AG04450 (cell line): ENCODE measurements at regions not wholly inside any gene's neighbourhood (a gene's known extent, or its start where the extent isn't known, plus 50 kb on each side); places are given as distances from the start of the nearest gene placed in this dataset. TPM values are rescaled to one million over a fixed set of nuclear protein-coding genes. Genes with fewer than 3 reads are reported as not detected.

Experiments
- CTCF ChIA-PET: fragments of 300-600, 350-600 bp; formaldehyde crosslinking; extraction: SDS; loops from one replicate; lab custom pipeline; 2022; ENCODE audit warnings: antibody characterized with exemption, inconsistent platforms; lab: Charles Lee
- POLR2A ChIA-PET: fragments of 350-600 bp; formaldehyde crosslinking; extraction: SDS; loops from one replicate; lab custom pipeline; 2021; ENCODE audit warnings: antibody characterized with exemption, inconsistent platforms; lab: Yijun Ruan, JAX
- DNase-seq: peaks from one replicate; pipeline ENCODE4 v3.0.0-alpha.2; 2011; ENCODE audit warnings: low read depth, low spot score
- H3K27ac ChIP-seq: one replicate; pipeline ENCODE4 v1.5.1; 2012; ENCODE audit warnings: low read depth, low read length, control low read depth
- H3K27me3 ChIP-seq: one replicate; pipeline ENCODE4 v1.6.0; 2012; ENCODE audit warnings: low read length; ENCODE audit not compliant: control insufficient read depth, insufficient read depth
- H3K4me3 ChIP-seq: 2 replicates; pipeline ENCODE4 v1.5.1; 2011; ENCODE audit warnings: mild to moderate bottlenecking, low read depth, low read length, control low read depth
- H3K9me3 ChIP-seq: 2 replicates; pipeline ENCODE4 v1.5.1; 2012; ENCODE audit warnings: low read length; ENCODE audit not compliant: control insufficient read depth, insufficient read depth
- small RNA-seq: library from RNA; depleted of rRNA; stranded (forward); fragments of <200 nt; gene quantifications from one replicate; pipeline ENCODE3, GENCODE V24; 2012; ENCODE audit warnings: low read depth; ENCODE audit not compliant: insufficient read length
- TF ChIP-seq, protein P1 (sequence below): IDR thresholded peaks from 2 replicates; pipeline ENCODE4 v1.5.1; 2011; ENCODE audit warnings: low read depth, low read length, control low read depth, inconsistent platforms

DNA sequence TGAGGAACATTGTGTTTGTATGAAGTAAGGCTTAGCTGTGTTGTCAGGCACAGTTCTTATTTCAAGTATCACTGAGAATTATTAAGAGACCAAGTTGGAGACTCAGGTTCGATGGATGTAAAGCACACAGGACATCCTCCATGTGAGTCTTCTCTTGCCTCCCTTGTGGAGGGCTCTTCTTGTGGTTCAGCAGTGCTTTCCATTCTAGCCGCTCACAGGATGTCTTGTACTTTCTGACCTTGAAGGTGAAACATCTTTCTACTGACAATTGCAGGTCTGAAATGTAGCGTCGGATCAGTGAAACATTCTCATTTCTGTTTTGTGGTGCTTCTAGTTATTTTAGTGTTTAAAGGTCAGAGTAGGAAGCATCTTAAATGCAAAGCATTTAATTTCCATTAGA is 154.6 kb downstream of the HIPK3 start:
- Histone ChIP-seq H3K27me3 (no peaks in the 10 kb centered on the region), H3K4me3 (no peak overlapping the region), H3K9me3 (no peaks in the 10 kb centered on the region), H3K27ac (no peak overlapping the region)
- TF ChIP-seq, protein P1, sequence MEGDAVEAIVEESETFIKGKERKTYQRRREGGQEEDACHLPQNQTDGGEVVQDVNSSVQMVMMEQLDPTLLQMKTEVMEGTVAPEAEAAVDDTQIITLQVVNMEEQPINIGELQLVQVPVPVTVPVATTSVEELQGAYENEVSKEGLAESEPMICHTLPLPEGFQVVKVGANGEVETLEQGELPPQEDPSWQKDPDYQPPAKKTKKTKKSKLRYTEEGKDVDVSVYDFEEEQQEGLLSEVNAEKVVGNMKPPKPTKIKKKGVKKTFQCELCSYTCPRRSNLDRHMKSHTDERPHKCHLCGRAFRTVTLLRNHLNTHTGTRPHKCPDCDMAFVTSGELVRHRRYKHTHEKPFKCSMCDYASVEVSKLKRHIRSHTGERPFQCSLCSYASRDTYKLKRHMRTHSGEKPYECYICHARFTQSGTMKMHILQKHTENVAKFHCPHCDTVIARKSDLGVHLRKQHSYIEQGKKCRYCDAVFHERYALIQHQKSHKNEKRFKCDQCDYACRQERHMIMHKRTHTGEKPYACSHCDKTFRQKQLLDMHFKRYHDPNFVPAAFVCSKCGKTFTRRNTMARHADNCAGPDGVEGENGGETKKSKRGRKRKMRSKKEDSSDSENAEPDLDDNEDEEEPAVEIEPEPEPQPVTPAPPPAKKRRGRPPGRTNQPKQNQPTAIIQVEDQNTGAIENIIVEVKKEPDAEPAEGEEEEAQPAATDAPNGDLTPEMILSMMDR: no peak
- ChIA-PET POLR2A (no interaction called here), CTCF (no interaction called here)
- DNase-seq: no peak

DNA sequence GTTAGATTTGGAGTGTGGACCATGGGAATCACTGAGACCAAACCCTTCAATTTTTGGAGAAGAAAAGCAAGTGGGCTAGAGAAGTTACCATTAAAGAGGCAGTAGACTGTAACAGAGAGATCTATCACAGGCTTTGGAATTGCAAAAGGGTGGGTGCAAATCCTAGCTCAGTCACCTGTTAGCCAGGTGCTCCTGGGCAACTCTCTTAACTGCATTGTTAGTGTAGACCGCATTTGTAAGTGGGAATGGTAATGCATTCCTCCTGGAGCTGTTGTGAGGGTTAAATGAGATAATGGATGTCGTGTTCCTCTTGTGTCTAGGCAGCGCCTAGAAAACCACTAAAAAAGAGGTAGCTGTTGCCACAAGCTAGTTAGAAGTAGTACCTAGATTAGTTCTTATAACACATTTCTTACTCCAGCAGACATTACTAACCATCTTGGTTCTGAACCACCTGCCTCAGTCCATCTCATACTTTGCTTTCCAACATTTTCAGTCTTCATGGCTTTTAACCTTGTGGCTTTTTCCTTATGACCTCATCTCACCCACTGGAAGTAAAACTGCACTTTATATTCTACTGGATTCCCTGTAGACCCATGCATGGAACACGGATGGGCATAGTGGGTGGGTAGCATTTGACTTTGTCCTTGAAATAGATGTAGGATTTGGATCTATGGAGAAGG is 153.0 kb downstream of the HIPK3 start:
- TF ChIP-seq, protein P1: no peak
- DNase-seq: no peak
- Histone ChIP-seq H3K27ac (no peak overlapping the region), H3K9me3 (no peaks in the 10 kb centered on the region; the same call in 1 of the 2 replicates), H3K27me3 (no peaks in the 10 kb centered on the region), H3K4me3 (no peak overlapping the region)
- ChIA-PET CTCF (no interaction called here), POLR2A (no interaction called here)

Small RNA genes in the stretch of these regions (small RNA-seq; reads per million reads assigned to genes)
- gene AL133399.1: not detected
